NCI-H146 (cell line): ENCODE measurements at regions not wholly inside any gene's neighbourhood (a gene's known extent, or its start where the extent isn't known, plus 50 kb on each side); places are given as distances from the start of the nearest gene placed in this dataset.
A peak's percentile ranks its signal among the peaks of the same experiment; 100 is the strongest.

ENCODE experiments used
- DNase-seq: peaks from one replicate; lab custom pipeline; 2025; lab: John Stamatoyannopoulos, UW

GRCh38 chr6:139801571-139802321 lies 427.3 kb upstream of the CITED2 start:
- DNase-seq: no peak

GRCh38 chr6:139800837-139801236 lies 426.4 kb upstream of the CITED2 start:
- DNase-seq: no peak

- DNase-seq: no peak
Observed at GRCh38 chr6:139790527-139790926, 416.1 kb upstream of the CITED2 start.

- no peak for DNase-seq
Observed at GRCh38 chr6:139784222-139784769, 409.8 kb upstream of the CITED2 start.

- DNase-seq: no peak
Observed at GRCh38 chr6:139779988-139780774, 405.7 kb upstream of the CITED2 start.

- DNase-seq: peak; percentile 70
Observed at GRCh38 chr6:139778688-139779087, 404.2 kb upstream of the CITED2 start.

GRCh38 chr6:139778106-139778505 lies 403.7 kb upstream of the CITED2 start:
- DNase-seq: peak; percentile 56

GRCh38 chr6:139777202-139777970 lies 402.9 kb upstream of the CITED2 start:
- DNase-seq: peak; percentile 42

GRCh38 chr6:139776041-139776440 lies 401.6 kb upstream of the CITED2 start:
- DNase-seq: no peak

GRCh38 chr6:139768196-139768595 lies 393.7 kb upstream of the CITED2 start:
- DNase-seq: no peak

- no peak for DNase-seq
Observed at GRCh38 chr6:139766796-139767195, 392.3 kb upstream of the CITED2 start.

GRCh38 chr6:139765825-139766285 lies 391.4 kb upstream of the CITED2 start:
- peak; percentile 51 for DNase-seq

GRCh38 chr6:139764498-139764986 lies 390.1 kb upstream of the CITED2 start:
- DNase-seq: no peak

- DNase-seq: no peak
Observed at GRCh38 chr6:139763468-139764210, 389.2 kb upstream of the CITED2 start.

GRCh38 chr6:139762587-139763031 lies 388.2 kb upstream of the CITED2 start:
- DNase-seq: no peak

- no peak for DNase-seq
Observed at GRCh38 chr6:139760128-139760527, 385.7 kb upstream of the CITED2 start.

- no peak for DNase-seq
Observed at GRCh38 chr6:139759086-139759485, 384.6 kb upstream of the CITED2 start.

GRCh38 chr6:139758209-139758611 lies 383.8 kb upstream of the CITED2 start:
- no peak for DNase-seq

- no peak for DNase-seq
Observed at GRCh38 chr6:139757784-139758183, 383.3 kb upstream of the CITED2 start.

GRCh38 chr6:139756381-139756780 lies 381.9 kb upstream of the CITED2 start:
- DNase-seq: no peak
